ENCODE measurements at regions not wholly inside any gene's neighbourhood (a gene's known extent, or its start where the extent isn't known, plus 50 kb on each side); places are given as distances from the start of the nearest gene placed in this dataset.

- no peaks in the 10 kb centered on the region for H3K36me3 ChIP-seq (ENCODE audit: control insufficient read depth, insufficient read depth, low read length)
- H3K27me3 ChIP-seq (ENCODE audit: control insufficient read depth, insufficient read depth, low read length) = no peaks in the 10 kb centered on the region
- H3K4me3 ChIP-seq (ENCODE audit: low read depth, low read length) = no peak overlapping the region
- H3K4me1 ChIP-seq (ENCODE audit: control insufficient read depth, insufficient read depth, low read length) = no peaks in the 10 kb centered on the region
- WGBS (ENCODE audit: insufficient coverage) = no CpG with 5 or more reads among the region's 2 CpGs
- DNase-seq (ENCODE audit: low read depth in 4 of 6, low spot score in 6 of 6) = no peak
- no peaks in the 10 kb centered on the region for H3K9me3 ChIP-seq (ENCODE audit: control insufficient read depth, insufficient read depth, low read length)
- H3K27ac ChIP-seq (ENCODE audit: low read depth, low read length) = no peak overlapping the region
Observed at GRCh38 chr3:166420071-166420470, 582.8 kb upstream of the BCHE start.

DNA sequence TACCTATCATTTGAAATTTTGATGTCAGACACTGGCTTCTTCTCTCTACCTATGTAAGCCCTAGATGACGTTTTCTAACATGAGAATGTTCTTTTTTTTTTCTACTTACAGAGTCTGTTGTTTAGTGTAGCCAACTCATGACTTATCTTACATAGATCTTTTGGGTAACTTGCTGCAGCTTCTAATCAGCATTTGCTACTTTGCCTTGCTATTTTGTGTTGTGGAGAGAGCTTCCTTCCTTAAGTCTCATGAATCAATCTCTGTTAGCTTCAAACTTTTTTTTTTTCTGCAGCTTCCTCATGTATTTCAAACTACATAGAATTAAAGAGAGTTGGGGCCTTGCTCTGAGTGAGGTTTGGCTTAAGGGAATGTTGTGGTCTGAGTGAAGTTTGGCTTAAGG is 568.7 kb upstream of the BCHE start:
- WGBS (ENCODE audit: insufficient coverage) = no CpG with 5 or more reads among the region's 1 CpG

GRCh38 chr3:166405465-166405864 is 568.2 kb upstream of the BCHE start:
- no peaks in the 10 kb centered on the region for H3K27me3 ChIP-seq (ENCODE audit: control insufficient read depth, insufficient read depth, low read length)
- no peak overlapping the region for H3K4me3 ChIP-seq (ENCODE audit: low read depth, low read length)
- DNase-seq (ENCODE audit: low read depth in 4 of 6, low spot score in 6 of 6) = no peak
- H3K4me1 ChIP-seq (ENCODE audit: control insufficient read depth, insufficient read depth, low read length) = no peaks in the 10 kb centered on the region
- no peak overlapping the region for H3K27ac ChIP-seq (ENCODE audit: low read depth, low read length)
- H3K36me3 ChIP-seq (ENCODE audit: control insufficient read depth, insufficient read depth, low read length) = no peaks in the 10 kb centered on the region
- H3K9me3 ChIP-seq (ENCODE audit: control insufficient read depth, insufficient read depth, low read length) = no peaks in the 10 kb centered on the region

More for the DNA sequence above, 568.7 kb upstream of the BCHE start:
- no peaks in the 10 kb centered on the region for H3K4me1 ChIP-seq (ENCODE audit: control insufficient read depth, insufficient read depth, low read length)
- no peak overlapping the region for H3K27ac ChIP-seq (ENCODE audit: low read depth, low read length)
- H3K4me3 ChIP-seq (ENCODE audit: low read depth, low read length) = no peak overlapping the region
- H3K27me3 ChIP-seq (ENCODE audit: control insufficient read depth, insufficient read depth, low read length) = no peaks in the 10 kb centered on the region
- no peaks in the 10 kb centered on the region for H3K36me3 ChIP-seq (ENCODE audit: control insufficient read depth, insufficient read depth, low read length)
- DNase-seq (ENCODE audit: low read depth in 4 of 6, low spot score in 6 of 6) = no peak
- H3K9me3 ChIP-seq (ENCODE audit: control insufficient read depth, insufficient read depth, low read length) = no peaks in the 10 kb centered on the region

- H3K27me3 ChIP-seq (ENCODE audit: control insufficient read depth, insufficient read depth, low read length) = no peaks in the 10 kb centered on the region
- no peak overlapping the region for H3K27ac ChIP-seq (ENCODE audit: low read depth, low read length)
- H3K4me3 ChIP-seq (ENCODE audit: low read depth, low read length) = no peak overlapping the region
- no peak for DNase-seq (ENCODE audit: low read depth in 4 of 6, low spot score in 6 of 6)
- peaks cover 2% of the 10 kb centered on the region for H3K9me3 ChIP-seq (ENCODE audit: control insufficient read depth, insufficient read depth, low read length)
- H3K36me3 ChIP-seq (ENCODE audit: control insufficient read depth, insufficient read depth, low read length) = no peaks in the 10 kb centered on the region
- no peaks in the 10 kb centered on the region for H3K4me1 ChIP-seq (ENCODE audit: control insufficient read depth, insufficient read depth, low read length)
Observed at GRCh38 chr3:166390303-166390702, 553.1 kb upstream of the BCHE start.

- no peak for DNase-seq (ENCODE audit: low read depth in 4 of 6, low spot score in 6 of 6)
- WGBS (ENCODE audit: insufficient coverage) = 100% methylated on average over 1 of the region's 2 CpGs
- Histone ChIP-seq H3K27me3 (ENCODE audit: control insufficient read depth, insufficient read depth, low read length) (no peaks in the 10 kb centered on the region), H3K27ac (ENCODE audit: low read depth, low read length) (no peak overlapping the region), H3K4me1 (ENCODE audit: control insufficient read depth, insufficient read depth, low read length) (no peaks in the 10 kb centered on the region), H3K36me3 (ENCODE audit: control insufficient read depth, insufficient read depth, low read length) (no peaks in the 10 kb centered on the region), H3K4me3 (ENCODE audit: low read depth, low read length) (no peak overlapping the region), H3K9me3 (ENCODE audit: control insufficient read depth, insufficient read depth, low read length) (no peaks in the 10 kb centered on the region)
Observed at GRCh38 chr3:166388321-166388720, 551.1 kb upstream of the BCHE start.

DNA sequence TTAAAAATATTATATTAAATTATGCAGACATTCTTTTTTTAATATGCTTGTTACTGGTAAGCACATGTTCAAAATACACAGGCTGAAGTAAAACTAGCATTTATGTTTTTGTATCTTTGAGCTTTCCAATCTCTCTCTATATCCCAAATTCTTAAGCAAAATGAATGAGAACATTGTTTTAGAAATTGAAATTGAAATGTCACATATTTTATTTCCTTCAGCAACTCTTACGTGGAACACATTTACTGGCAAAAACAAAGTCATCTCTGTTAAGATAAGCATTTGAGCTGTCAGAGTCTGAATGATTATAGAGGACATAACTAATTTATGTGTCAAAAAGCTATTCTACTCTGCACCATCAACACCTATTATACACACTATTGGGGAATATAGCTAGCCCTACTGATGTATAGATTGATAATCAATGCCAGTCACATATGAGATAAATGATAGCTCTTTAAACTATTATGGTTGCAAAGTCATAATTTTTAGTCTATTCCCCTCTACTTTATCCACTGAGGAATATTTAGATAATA is 535.4 kb upstream of the BCHE start:
- DNase-seq (ENCODE audit: low read depth in 4 of 6, low spot score in 6 of 6) = no peak
- Histone ChIP-seq H3K4me1 (ENCODE audit: control insufficient read depth, insufficient read depth, low read length) (no peaks in the 10 kb centered on the region), H3K27ac (ENCODE audit: low read depth, low read length) (no peak overlapping the region), H3K4me3 (ENCODE audit: low read depth, low read length) (no peak overlapping the region), H3K27me3 (ENCODE audit: control insufficient read depth, insufficient read depth, low read length) (no peaks in the 10 kb centered on the region), H3K9me3 (ENCODE audit: control insufficient read depth, insufficient read depth, low read length) (no peaks in the 10 kb centered on the region), H3K36me3 (ENCODE audit: control insufficient read depth, insufficient read depth, low read length) (no peaks in the 10 kb centered on the region)
- no CpG with 5 or more reads among the region's 1 CpG for WGBS (ENCODE audit: insufficient coverage)

DNA sequence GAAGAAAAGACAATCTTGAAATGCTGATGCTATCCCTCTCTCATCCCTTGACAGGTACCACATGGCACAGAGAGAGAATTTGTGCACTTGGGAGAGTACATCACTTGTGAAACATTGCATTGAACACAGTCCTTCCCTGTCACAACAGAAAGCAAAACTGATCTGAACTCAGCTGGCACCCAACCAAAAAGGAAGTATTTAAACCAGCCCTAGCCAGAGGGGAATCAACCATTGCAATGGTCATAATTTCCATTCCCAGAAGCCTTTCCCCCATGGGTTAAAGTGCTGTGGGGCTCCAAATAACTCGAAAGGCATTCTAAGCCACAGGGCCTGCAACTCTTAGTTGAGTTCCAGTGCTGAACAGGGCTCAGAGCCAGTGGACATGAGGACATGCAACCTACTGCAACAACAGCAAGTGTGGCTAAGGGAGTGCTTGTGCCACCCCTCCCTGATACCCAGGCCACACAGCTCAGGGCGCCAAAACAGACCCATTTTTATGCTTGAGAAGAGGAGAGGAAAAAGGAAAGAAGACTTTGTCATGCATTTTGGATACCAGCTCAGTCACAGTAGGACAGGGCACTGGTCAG is 530.8 kb upstream of the BCHE start:
- Histone ChIP-seq H3K27ac (ENCODE audit: low read depth, low read length) (no peak overlapping the region), H3K27me3 (ENCODE audit: control insufficient read depth, insufficient read depth, low read length) (no peaks in the 10 kb centered on the region), H3K9me3 (ENCODE audit: control insufficient read depth, insufficient read depth, low read length) (no peaks in the 10 kb centered on the region), H3K4me1 (ENCODE audit: control insufficient read depth, insufficient read depth, low read length) (no peaks in the 10 kb centered on the region), H3K4me3 (ENCODE audit: low read depth, low read length) (no peak overlapping the region), H3K36me3 (ENCODE audit: control insufficient read depth, insufficient read depth, low read length) (no peaks in the 10 kb centered on the region)
- DNase-seq (ENCODE audit: low read depth in 4 of 6, low spot score in 6 of 6) = no peak
- 78% methylated on average over 1 of the region's 2 CpGs for WGBS (ENCODE audit: insufficient coverage)

DNA sequence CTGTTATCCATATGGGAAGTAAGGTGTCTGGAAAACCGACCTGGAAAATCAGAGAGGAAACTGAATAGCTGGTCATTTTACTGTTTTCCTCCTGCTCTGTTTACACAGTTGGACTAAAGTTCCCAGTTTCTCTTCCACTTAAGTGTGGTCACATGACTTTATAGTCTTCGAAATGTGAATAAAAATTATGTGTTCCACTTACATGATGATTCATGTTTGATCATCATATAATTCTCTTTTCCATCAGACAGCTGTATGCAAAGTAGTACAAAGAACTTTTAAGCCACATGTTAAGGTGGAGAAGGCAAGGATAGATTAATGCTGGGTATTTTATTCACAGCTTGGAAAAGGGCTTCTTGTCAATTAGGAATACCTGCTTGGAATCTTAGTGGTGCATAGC is 525.5 kb upstream of the BCHE start:
- no peaks in the 10 kb centered on the region for H3K36me3 ChIP-seq (ENCODE audit: control insufficient read depth, insufficient read depth, low read length)
- H3K27ac ChIP-seq (ENCODE audit: low read depth, low read length) = no peak overlapping the region
- DNase-seq (ENCODE audit: low read depth in 4 of 6, low spot score in 6 of 6) = no peak
- WGBS (ENCODE audit: insufficient coverage) = no CpG with 5 or more reads among the region's 2 CpGs
- no peaks in the 10 kb centered on the region for H3K27me3 ChIP-seq (ENCODE audit: control insufficient read depth, insufficient read depth, low read length)
- H3K4me1 ChIP-seq (ENCODE audit: control insufficient read depth, insufficient read depth, low read length) = no peaks in the 10 kb centered on the region
- H3K9me3 ChIP-seq (ENCODE audit: control insufficient read depth, insufficient read depth, low read length) = no peaks in the 10 kb centered on the region
- H3K4me3 ChIP-seq (ENCODE audit: low read depth, low read length) = no peak overlapping the region

DNA sequence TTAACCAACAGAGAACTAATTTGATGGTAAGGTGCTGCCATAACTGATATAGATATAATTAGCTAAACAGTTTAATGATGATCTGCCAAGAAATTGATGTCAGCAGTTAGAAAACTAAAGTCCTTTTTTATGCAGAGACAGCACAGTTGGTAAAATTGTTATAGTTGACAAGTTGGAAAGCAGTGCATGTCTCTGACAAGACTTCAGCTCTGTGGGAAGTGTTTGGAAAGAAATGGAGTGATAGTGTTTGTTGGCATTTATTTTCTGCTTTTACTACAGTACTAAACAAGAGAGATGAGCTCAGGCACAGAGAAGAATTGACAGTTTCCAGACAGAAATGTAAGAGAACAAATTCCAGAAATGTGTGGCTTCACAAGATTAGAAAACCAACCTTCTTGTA is 523.5 kb upstream of the BCHE start:
- Histone ChIP-seq H3K36me3 (ENCODE audit: control insufficient read depth, insufficient read depth, low read length) (no peaks in the 10 kb centered on the region), H3K27ac (ENCODE audit: low read depth, low read length) (no peak overlapping the region), H3K4me1 (ENCODE audit: control insufficient read depth, insufficient read depth, low read length) (no peaks in the 10 kb centered on the region)

GRCh38 chr3:166351461-166351860 is 514.2 kb upstream of the BCHE start:
- WGBS (ENCODE audit: insufficient coverage) = 40% methylated on average over 1 of the region's 1 CpG
- no peak for DNase-seq (ENCODE audit: low read depth in 4 of 6, low spot score in 6 of 6)
- Histone ChIP-seq H3K27me3 (ENCODE audit: control insufficient read depth, insufficient read depth, low read length) (no peaks in the 10 kb centered on the region), H3K4me3 (ENCODE audit: low read depth, low read length) (no peak overlapping the region), H3K9me3 (ENCODE audit: control insufficient read depth, insufficient read depth, low read length) (peaks cover 8% of the 10 kb centered on the region), H3K36me3 (ENCODE audit: control insufficient read depth, insufficient read depth, low read length) (no peaks in the 10 kb centered on the region), H3K27ac (ENCODE audit: low read depth, low read length) (no peak overlapping the region), H3K4me1 (ENCODE audit: control insufficient read depth, insufficient read depth, low read length) (no peaks in the 10 kb centered on the region)

More for the DNA sequence above, 523.5 kb upstream of the BCHE start:
- Histone ChIP-seq H3K4me3 (ENCODE audit: low read depth, low read length) (no peak overlapping the region), H3K9me3 (ENCODE audit: control insufficient read depth, insufficient read depth, low read length) (no peaks in the 10 kb centered on the region), H3K27me3 (ENCODE audit: control insufficient read depth, insufficient read depth, low read length) (no peaks in the 10 kb centered on the region)
- DNase-seq (ENCODE audit: low read depth in 4 of 6, low spot score in 6 of 6) = peak in 2 of 6 donors; percentile 5 to 71
